ENCODE measurements at regions not wholly inside any gene's neighbourhood (a gene's known extent, or its start where the extent isn't known, plus 50 kb on each side); places are given as distances from the start of the nearest gene placed in this dataset.
"Not testable (repeated sequence)": the region's sequence is repeated elsewhere in the genome, so short reads cannot be mapped to it uniquely, and the experiment has no call there.

DNA sequence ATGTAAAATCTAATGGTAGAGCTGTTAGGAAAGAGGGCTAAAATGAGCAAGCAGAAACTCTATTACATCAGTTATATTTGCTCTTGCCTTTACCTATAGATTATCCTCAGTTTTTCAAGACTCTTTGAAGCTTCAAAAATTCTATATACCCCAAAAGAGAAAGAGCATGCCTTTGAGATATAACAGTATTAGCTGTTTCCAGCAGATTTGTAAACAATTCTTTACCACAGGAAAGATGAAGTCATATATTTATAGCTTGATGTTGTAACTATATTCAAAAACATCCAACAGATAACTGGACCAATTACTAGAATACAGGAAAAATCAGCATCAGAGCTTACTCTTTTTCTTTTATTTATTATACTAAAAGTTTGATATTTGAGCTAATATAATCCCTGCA, 416.2 kb upstream of the TPK1 start:
- DNase-seq = no peak

DNA sequence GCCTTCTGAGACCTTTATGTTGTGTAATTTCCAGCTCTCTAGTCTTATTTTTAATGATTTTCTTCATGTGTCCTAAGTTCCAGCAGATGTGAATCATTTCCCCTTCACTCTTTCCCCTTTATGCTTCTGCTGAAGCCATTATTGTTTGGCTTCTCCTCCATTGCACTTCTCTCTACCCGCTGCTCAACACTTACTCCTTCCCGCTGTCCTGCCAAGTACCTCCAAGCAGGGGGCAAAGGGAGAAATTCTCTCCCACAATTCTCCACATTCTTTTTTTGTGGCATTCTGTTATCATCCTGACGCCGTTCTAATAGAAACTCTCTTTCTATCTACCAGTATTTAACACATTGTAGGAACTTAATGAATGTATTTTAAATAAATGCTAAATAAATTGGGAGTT, 388.9 kb upstream of the TPK1 start:
- DNase-seq = no peak

DNA sequence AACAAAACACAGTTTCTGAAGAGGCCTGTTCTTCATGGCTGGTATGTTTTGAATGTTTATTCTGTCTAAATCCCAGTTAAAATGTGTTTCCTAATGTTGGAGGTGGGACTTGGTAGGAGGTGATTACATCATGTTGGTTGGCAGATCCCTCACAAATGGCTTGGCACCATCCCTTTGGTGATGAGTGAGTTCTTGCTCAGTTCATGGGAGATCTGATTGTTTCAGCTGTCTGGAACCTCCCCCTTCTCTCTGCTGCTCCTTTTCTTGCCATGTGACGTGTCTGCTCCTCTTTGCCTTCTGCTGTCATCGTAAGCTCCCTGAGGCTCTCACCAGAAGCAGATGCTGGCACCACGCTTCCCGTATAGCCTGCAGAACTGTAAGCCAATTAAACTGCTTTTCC, 383.6 kb upstream of the TPK1 start:
- no peak for DNase-seq

DNA sequence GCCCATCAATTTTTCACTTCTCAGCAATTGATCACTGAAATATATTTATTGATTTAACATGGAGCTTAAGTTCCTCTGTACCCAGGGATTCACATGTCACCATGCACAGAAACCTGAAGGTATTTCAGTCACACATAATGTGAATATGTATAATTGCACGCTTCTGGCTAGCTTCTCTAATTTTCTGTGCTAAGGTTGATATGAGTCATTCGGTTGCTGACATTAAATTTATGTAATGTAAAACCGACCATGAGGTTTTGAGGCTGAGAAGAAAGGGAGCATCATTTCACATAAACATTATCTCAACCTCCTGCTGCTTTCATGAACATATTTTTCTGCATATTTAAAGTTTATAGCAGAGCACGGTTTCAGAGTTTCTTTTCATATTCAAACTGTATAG, 381.0 kb upstream of the TPK1 start:
- DNase-seq = no peak

DNA sequence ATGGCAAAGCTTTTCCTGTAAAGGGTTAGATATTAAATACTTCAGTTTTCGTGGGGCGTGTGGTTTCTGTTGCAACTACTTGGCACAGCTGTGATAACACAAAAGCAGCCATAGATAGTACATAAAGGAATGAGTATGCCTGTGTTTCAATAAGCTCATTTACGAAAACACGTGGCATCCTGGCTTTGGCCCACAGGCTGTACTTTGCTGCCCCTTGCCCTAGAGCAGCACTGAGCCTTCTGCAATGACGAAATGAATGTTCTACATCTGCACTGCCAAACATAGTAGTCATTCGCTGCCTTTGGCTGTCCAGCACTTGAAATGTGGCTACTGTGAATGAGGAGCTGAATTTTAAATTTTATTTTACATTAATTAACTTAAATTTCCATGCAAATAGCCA, 376.2 kb upstream of the TPK1 start:
- no peak for DNase-seq

DNA sequence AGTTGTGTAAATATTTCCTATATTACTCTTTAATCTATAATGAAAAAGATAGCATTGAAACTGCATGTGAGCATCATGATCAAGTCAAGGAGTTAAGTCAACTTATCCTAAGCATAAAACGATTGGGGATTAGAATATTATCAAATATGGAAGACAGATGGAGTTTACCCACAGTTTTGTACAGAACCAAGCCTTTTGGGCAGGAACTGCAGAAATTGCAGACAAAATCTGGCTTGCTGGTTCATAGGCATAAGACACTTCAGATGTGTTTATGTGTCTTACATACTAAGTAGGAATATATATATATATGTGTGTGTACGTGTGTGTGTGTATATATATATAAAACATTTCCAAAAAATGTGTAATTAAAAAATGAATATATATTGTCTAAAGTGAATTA, 375.4 kb upstream of the TPK1 start:
- no peak for DNase-seq

DNA sequence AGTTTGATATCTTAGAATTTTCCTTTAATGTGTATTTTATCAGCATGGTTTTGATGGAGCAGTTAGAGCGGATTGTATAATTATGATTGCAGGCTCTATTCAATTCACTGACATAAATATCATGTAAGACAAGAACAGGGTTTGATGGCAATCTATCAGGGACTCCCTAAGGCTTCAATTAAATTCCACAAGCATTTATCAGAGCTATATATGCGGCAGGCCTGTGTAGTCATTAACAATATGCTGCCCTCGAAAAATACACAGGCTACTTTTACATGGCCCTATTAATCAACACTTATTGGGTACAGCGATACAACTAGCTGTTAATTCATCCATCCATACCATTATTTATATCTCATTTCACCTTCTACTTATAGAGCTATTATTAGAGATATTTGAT, 358.1 kb upstream of the TPK1 start:
- no peak for DNase-seq

DNA sequence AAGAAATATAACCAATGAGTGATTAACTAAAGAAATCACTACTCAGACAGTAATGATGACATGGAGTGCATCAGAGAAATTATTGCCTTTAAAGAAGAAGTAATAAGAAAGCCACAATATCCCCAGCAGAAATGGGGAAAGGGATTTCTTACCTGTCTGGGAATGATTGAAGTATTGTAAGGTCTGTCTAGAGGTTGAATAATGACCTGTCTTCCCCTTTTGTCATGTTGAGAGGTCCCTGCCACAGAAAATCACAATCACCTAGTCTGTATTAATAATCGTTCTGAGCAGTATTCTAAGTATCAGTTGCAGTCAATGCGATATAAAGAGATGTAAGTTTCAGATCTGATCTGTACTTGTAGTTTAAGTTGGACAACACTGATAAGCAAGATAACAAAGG, 349.1 kb upstream of the TPK1 start:
- DNase-seq = no peak

DNA sequence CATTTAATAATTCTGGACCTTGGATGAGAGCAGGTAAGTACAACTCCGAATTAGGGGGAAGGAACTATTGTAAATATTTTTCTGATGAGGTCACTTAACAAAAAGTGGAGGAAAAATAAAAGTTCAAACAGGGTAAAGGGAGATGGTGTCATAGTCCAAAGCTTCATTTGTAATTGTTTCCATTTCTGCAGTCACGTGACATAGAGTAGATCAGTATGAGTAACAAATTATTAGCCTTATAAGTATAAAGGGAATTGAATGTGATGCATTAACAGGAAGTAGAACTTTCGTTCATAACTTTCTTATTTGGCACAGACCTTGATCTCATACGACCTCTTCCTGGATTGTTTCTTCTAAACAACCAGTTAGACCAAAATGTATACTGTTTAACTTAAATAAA, 347.2 kb upstream of the TPK1 start:
- no peak for DNase-seq

DNA sequence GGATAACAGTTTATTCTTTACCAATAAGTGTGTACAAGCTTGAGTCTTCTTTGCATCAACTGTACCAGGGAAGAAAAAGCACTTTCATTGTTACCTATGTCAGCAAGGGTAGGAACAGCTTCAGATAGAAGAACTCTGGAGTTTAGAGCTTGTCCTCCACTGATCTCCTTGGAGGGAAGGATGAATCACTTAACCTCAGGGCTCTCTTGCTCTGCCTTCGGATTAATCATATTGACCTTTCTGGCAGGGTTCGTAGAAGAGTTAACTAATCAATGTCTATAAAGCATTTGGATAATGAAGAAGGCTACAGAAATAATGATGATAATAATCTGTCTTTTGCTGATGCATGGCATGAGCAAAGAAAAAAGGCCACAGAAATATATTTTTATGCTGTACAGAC, 339.5 kb upstream of the TPK1 start:
- no peak for DNase-seq

DNA sequence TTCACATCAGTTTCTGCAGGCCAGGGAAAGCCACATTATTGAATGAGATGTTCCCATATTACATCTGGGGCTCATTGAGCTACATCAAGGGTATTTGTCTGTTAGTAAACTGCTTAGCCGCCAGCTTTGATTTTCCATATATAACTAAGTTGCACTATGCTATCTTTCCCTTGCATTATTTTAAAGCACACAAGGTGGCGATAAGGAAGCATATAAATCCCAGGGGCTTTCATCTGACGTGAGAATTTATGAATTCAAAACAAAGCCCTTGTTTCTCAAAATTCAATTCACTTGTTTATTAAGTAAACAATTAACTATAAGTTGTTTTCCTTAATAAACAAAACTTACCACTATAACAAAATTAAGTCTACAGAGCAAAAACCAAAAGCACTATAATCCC, 334.1 kb upstream of the TPK1 start:
- DNase-seq = peak; percentile 17

DNA sequence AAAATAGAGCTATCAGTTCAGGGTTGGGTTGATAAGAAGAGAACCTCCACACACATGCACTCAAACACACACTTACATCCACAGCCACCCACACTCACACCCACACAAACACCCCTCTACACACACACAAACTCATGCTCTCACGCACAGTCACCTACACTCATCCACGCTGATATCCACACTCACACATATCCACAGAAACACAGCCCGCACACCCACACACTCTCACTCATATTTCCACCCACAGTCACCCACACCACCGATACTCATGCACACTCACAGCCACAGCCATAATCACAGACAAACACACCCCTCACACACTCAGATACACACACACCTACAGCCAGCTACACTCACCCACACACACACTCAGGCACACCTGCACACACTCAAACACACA, 333.0 kb upstream of the TPK1 start:
- no peak for DNase-seq

DNA sequence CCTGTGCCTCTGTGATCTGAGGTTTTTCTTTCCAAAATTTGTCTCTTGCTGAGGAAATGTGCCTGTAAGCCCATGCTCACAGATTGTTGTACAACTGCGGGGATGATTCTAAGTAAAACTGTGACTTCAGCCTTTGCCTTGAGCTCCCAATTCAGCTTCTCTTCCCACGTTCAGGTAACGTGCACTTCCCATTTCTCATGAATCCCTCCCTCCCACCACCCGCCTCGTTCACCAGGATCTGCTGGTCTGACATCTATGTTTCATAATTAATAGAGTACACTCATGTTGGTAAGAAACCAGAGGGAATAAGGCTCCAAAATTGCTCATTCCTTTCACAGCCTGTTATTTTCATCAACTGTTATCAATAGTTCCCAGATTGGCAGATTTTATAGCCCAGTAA, 332.6 kb upstream of the TPK1 start:
- DNase-seq = no peak

DNA sequence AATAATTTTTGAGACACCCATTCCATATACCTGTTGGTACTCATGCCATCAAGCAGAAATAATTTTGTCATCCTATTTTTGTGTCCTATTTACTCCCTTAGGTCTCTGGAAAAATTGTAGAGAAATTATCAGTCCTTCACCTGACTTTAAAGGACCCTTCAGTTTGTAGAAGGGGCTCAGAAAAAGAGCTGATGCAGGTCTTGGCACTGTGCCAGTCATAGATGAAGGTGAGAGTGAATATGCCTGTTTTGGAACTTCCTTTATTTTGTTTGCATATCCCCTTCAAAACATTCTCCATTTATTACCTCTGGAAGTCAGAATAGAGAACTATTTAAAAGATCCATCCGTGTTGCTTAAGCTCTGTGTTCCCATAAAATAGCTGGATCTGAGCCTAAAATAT, 321.0 kb upstream of the TPK1 start:
- DNase-seq = peak; percentile 22

DNA sequence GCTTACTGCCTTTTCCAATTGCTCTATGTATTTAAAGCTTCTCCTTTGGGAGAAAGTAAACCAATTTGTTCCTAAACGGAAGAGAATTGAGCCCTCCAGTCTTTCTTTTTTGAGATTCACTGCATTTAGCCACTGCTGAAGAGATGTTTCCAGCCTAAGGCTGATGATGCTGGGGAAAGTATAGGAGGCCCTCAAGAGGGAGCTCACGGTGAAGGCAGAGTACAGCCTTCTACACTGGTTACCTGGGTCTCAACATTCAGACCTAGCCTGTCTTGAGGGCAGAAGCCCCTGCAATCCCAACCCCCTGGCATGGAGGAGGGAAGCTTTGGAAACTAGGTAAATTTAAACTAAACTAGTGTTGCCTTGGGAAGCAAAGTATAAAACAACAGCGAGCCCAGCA, 316.7 kb upstream of the TPK1 start:
- no peak for DNase-seq

DNA sequence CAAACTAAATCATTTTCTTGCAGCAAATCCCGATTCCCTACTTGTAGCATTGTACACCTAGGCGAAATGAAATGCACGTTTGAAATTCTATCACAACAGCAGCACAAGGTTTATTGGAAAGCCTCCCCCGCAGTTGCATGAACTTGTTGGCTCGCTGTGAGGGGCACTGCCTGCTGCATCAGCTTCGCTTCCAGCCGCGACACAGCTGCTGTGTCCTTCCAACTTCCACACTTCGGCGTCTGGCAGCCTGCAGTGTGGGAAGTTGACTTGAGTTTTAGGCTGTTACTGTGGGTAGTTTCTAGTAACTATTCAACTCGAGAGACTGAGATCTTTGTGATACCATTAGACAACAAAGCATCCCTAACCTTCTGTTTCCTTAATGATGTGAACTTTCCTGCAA, 315.8 kb upstream of the TPK1 start:
- no peak for DNase-seq

DNA sequence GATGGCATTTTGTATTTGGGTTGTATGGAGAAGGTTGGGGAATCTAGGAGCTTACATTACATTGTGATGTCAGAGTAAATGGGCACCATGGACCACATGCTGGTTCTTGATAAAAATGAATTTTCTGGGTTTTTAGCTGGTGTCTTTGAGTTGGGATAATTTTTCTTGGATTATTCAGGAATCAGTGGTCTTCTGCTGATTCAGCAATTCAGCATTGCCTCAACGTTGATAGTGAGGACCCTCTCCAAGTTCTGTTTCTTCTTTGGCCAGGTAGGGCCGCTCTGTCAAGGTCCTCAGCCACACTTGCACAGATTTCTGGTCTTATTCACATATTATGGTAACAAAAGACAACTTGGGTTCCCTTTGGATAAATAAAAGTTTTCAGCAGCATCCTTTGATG, 312.0 kb upstream of the TPK1 start:
- no peak for DNase-seq

DNA sequence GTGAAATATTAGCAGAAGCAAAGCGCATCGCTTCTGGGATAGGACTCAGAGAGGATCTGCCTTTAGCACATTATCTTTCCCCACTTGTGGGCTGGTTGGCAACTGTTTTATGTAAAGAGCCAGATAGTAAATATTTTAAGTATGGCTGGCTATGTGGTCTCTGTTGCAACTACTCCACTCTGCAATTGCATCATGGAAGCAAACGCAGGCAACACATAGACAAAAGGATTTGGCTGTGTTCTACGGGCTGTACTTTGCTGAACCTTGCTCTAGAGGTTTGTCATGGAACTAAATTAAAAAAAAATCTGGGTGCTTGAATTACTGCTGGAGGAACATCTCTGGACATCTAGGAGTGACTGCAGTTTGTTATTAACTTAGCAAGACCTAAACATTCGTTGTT, 307.8 kb upstream of the TPK1 start:
- DNase-seq = no peak

DNA sequence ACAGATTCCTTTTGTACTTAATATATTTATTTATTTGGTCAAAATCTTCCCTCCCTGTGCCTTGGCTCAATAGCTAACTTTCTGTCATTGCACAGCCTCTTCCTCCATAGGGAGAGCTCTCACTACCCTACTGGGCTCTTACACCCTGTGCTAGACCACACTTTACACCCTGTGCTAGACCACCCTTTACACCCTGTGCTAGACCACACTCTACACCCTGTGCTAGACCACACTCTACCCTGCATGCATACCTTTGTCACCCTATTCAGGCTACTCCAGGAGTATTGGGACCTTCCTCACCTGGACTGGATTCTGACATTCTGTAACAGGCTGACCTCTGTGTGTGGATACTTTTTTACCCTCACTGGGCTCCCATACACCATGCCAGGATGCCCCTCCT, 298.5 kb upstream of the TPK1 start:
- DNase-seq = no peak

DNA sequence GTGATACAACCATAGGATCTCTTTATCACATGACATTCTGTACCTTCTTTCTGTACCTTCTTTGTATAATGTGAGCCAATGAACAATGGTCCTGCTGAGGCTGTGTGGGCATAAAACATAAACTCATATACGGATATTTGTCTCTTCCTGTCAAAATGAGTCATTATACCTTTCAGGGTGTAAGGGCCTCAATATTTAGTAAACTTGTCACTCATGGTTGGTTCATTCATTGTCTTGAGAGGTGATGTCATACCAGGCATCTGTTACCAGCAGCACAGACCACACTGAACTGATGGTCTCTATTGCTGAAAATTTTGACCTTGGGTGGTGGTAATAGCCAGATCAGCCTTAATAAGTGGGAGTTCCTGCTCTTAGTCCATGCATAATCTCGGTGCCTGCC, 287.6 kb upstream of the TPK1 start:
- DNase-seq = no peak

DNA sequence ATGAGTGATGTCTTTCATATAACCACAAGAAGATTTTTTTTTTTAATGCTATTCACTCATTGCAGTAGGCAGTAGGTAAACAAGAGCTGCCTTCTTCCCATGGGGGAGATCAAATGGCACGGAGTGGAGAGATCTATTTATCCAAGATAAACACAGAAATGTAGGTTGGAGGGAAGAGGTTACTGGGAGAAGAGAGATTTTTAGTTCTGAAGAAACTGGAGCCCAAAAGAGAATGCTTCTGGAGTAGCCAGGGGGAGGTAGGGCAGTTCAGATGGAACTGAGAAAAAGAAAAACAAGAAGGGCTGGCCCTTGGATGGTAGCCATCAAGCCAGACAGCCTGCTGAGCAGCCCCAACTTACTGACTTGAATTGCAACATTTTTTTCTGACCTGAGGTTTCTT, 270.1 kb upstream of the TPK1 start:
- peak; percentile 43 for DNase-seq

DNA sequence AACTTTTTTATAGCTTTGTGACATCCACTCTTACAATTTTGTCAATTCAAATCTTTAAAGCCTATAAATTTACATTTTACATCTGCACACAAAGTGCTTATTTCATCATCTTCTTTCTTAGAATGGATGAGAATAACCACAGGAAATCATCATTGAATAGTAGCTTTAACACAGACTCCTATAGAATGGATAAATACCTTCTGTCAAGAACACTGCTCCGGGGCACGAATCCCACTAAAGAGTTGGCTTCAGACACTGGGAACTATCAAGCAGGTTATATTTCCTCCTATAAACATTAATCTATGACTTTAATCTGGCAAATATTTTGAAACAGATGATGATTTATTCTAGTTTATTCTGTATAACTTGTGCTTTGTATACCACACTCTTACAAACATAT, 269.7 kb upstream of the TPK1 start:
- peak; percentile 27 for DNase-seq

DNA sequence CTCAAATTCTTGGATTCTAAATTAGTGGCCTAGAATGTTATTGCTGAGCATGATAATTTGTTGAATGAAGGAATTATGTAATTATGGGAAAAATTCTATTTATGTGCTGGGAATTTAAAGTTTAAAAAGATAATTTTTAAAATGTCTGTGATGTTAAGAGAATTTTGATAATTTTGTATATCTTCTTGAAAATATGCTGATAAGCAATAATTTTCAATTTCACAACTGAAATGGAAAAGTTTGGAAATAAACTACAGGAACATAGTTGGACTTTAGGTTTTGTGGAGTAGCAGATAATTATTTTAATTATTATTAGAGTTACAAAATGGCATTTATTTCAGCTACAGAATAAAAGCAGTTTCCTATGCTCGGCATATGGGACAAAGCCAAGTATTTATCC, 268.5 kb upstream of the TPK1 start:
- DNase-seq = no peak

DNA sequence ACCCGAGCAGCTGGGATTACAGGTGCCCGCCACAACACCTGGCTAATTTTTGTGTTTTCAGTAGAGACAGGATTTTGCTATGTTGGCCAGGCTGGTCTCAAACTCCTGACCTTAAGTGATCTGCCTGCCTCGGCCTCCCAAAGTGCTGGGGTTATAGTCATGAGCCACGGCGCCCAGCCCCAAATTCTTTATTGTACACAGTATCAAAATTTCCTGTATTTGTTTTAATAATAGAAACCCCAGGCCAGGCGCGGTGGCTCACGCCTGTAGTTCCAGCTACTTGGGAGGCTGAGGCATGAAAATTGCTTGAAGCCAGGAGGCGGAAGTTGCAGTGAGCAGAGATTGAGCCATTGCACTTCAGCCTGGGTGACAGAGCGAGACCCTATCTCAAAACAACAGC, 266.3 kb upstream of the TPK1 start:
- not testable (repeated sequence) for DNase-seq

DNA sequence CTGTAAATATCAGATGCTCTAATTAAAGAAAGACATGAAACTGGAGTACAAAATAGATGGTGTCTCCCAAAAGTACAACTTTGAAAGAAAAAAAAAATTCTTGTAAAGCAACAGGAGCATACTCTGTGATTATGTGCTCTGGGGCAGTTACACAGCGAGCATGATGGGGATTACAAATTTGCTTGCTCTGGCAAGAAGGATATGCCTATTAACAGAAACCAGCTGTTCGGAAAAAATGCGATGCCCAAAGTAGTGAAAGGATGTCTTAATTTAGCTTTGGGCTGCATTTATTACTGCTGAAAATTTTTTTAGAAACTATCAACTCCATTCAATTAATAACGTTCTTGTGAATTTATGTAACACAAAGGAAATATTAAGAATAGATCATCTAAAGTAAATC, 256.9 kb upstream of the TPK1 start:
- DNase-seq = no peak

DNA sequence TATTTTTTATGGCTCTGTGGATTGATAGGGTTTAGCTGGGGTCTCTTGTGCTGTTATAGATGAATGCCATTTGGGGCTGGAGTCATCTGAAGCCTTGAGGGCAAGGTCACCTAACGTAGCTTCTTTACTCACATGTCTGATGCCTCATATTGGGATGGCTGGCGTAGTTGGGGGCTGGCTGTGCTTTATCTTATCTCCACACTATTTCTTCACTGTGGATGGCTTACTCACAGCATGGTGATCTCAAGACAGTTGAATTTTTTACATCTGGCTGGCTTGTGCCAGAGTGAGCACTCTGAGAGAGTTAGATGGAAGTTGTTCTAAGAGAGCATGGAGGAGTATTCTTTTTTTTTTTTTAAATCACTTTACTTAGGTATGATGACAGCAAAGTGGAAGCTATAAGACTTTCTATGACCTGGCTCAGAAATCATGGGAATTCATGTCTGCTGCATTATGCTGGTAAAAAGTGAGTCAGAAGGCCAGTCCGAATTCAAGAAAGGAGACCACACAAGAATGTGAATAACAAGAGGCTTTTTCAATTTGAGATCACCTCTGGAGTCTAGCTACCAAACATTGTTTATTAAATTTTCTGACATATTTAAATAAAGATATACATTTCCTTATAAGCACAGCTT, 252.4 kb upstream of the TPK1 start:
- DNase-seq = no peak
